Central memory CD4-positive, alpha-beta T cell (primary cell): ENCODE measurements at regions not wholly inside any gene's neighbourhood (a gene's known extent, or its start where the extent isn't known, plus 50 kb on each side); places are given as distances from the start of the nearest gene placed in this dataset.
A peak's percentile ranks its signal among the peaks of the same experiment; 100 is the strongest.
"Not testable (repeated sequence)": the region's sequence is repeated elsewhere in the genome, so short reads cannot be mapped to it uniquely, and the experiment has no call there.

Experiments
- DNase-seq: peaks from one replicate; pipeline ENCODE4 v3.0.0; 2022

GRCh38 chr17:47066841-47067682 is 88.0 kb upstream of the RPRML start:
- peak; percentile 77 for DNase-seq

GRCh38 chr17:47066095-47066494 is 87.0 kb upstream of the RPRML start:
- no peak for DNase-seq

- DNase-seq: no peak
Observed at GRCh38 chr17:47064684-47065083, 85.6 kb upstream of the RPRML start.

GRCh38 chr17:47063475-47063874 is 84.4 kb upstream of the RPRML start:
- DNase-seq: no peak

GRCh38 chr17:47062851-47063250 is 83.8 kb upstream of the RPRML start:
- not testable (repeated sequence) for DNase-seq

GRCh38 chr17:47060005-47060404 is 81.0 kb upstream of the RPRML start:
- not testable (repeated sequence) for DNase-seq

- DNase-seq: no peak
Observed at GRCh38 chr17:47057830-47058229, 78.8 kb upstream of the RPRML start.

- not testable (repeated sequence) for DNase-seq
Observed at GRCh38 chr17:47057279-47057678, 78.2 kb upstream of the RPRML start.

GRCh38 chr17:47056687-47057086 is 77.6 kb upstream of the RPRML start:
- not testable (repeated sequence) for DNase-seq
